T-helper 1 cell (primary cell): ENCODE measurements at regions not wholly inside any gene's neighbourhood (a gene's known extent, or its start where the extent isn't known, plus 50 kb on each side); places are given as distances from the start of the nearest gene placed in this dataset.

Experiments used
- DNase-seq, 5 donors: peaks; one replicate each; pipeline ENCODE4 v3.0.0-alpha.2; 2012 to 2020

GRCh38 chr17:14940938-14941265, 324.2 kb downstream of the PMP22 start:
- no peak for DNase-seq

- no peak for DNase-seq
Measured at GRCh38 chr17:14940108-14940937, 324.8 kb downstream of the PMP22 start.

GRCh38 chr17:14935845-14936485, 329.2 kb downstream of the PMP22 start:
- DNase-seq = no peak

- DNase-seq = no peak
Measured at GRCh38 chr17:14935139-14935841, 329.8 kb downstream of the PMP22 start.

GRCh38 chr17:14933676-14934075, 331.4 kb downstream of the PMP22 start:
- DNase-seq = no peak

GRCh38 chr17:14926526-14927122, 338.5 kb downstream of the PMP22 start:
- peak; percentile 9 to 49 (median 33) for DNase-seq

GRCh38 chr17:14926073-14926472, 339.1 kb downstream of the PMP22 start:
- DNase-seq = no peak

- no peak for DNase-seq
Measured at GRCh38 chr17:14925498-14925897, 339.6 kb downstream of the PMP22 start.

- DNase-seq = no peak
Measured at GRCh38 chr17:14923981-14924380, 341.1 kb downstream of the PMP22 start.

GRCh38 chr17:14922411-14922810, 342.7 kb downstream of the PMP22 start:
- no peak for DNase-seq

GRCh38 chr17:14921936-14922335, 343.2 kb downstream of the PMP22 start:
- DNase-seq = no peak

GRCh38 chr17:14919631-14920213, 345.4 kb downstream of the PMP22 start:
- DNase-seq = no peak

GRCh38 chr17:14919094-14919493, 346.0 kb downstream of the PMP22 start:
- DNase-seq = no peak

- no peak for DNase-seq
Measured at GRCh38 chr17:14918540-14918939, 346.6 kb downstream of the PMP22 start.

GRCh38 chr17:14910916-14911315, 354.2 kb downstream of the PMP22 start:
- DNase-seq = no peak

GRCh38 chr17:14904386-14904785, 360.7 kb downstream of the PMP22 start:
- no peak for DNase-seq

- no peak for DNase-seq
Measured at GRCh38 chr17:14903854-14904253, 361.3 kb downstream of the PMP22 start.

- no peak for DNase-seq
Measured at GRCh38 chr17:14902803-14903202, 362.3 kb downstream of the PMP22 start.

GRCh38 chr17:14902297-14902696, 362.8 kb downstream of the PMP22 start:
- no peak for DNase-seq

GRCh38 chr17:14901376-14901775, 363.8 kb downstream of the PMP22 start:
- no peak for DNase-seq

GRCh38 chr17:14886200-14886739, 378.9 kb downstream of the PMP22 start:
- DNase-seq = no peak

- DNase-seq = no peak
Measured at GRCh38 chr17:14882131-14882530, 383.0 kb downstream of the PMP22 start.
